ENCODE measurements at regions not wholly inside any gene's neighbourhood (a gene's known extent, or its start where the extent isn't known, plus 50 kb on each side); places are given as distances from the start of the nearest gene placed in this dataset.

- no peak overlapping the region for H3K4me3 ChIP-seq (ENCODE audit: low read depth, low read length)
- TF ChIP-seq CTCF (IDR thresholded peaks at IDR 0.05; ENCODE audit: low read depth, low read length): no peak
Measured at GRCh38 chr9:116070256-116070914, 83.2 kb upstream of the PAPPA start.

DNA sequence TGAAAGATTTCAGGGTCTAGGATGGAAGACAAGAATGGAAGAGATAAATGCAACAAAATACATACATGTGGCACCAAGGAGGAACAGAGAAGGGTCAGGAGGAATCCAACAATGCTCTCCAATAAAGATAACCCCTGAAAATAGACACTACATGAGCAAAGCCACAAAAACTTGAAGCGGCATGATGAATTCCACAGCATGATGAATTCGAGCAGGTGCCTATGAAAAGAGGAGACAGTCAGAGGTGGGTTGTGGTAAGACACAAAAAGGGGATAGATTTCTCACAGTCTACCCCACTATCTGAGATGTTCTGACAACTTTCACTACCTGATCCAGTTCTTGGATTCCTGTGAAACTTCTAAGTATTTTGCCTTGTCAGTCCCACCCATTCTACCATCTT, 81.5 kb upstream of the PAPPA start:
- no peak overlapping the region for H3K4me3 ChIP-seq (ENCODE audit: low read depth, low read length)
- H3K27ac ChIP-seq: no peak overlapping the region
- no peaks in the 10 kb centered on the region for H3K27me3 ChIP-seq (ENCODE audit: insufficient read depth, low read depth, severe bottlenecking)
- DNase-seq: no peak
- H3K9me3 ChIP-seq (ENCODE audit: severe bottlenecking): no peaks in the 10 kb centered on the region
- TF ChIP-seq CTCF (IDR thresholded peaks at IDR 0.05; ENCODE audit: low read depth, low read length): no peak
- no peaks in the 10 kb centered on the region for H3K36me3 ChIP-seq

More at GRCh38 chr9:116070256-116070914, 83.2 kb upstream of the PAPPA start:
- no peaks in the 10 kb centered on the region for H3K9me3 ChIP-seq (ENCODE audit: severe bottlenecking)
- no peak for DNase-seq
- H3K27ac ChIP-seq: no peak overlapping the region
- no peaks in the 10 kb centered on the region for H3K27me3 ChIP-seq (ENCODE audit: insufficient read depth, low read depth, severe bottlenecking)
- H3K36me3 ChIP-seq: no peaks in the 10 kb centered on the region

- no peaks in the 10 kb centered on the region for H3K27me3 ChIP-seq (ENCODE audit: insufficient read depth, low read depth, severe bottlenecking)
- H3K9me3 ChIP-seq (ENCODE audit: severe bottlenecking): no peaks in the 10 kb centered on the region
- no peak for TF ChIP-seq CTCF (IDR thresholded peaks at IDR 0.05; ENCODE audit: low read depth, low read length)
- no peak overlapping the region for H3K27ac ChIP-seq
- H3K4me3 ChIP-seq (ENCODE audit: low read depth, low read length): no peak overlapping the region
- no peak for DNase-seq
- no peaks in the 10 kb centered on the region for H3K36me3 ChIP-seq
Measured at GRCh38 chr9:116073826-116074225, 79.8 kb upstream of the PAPPA start.

DNA sequence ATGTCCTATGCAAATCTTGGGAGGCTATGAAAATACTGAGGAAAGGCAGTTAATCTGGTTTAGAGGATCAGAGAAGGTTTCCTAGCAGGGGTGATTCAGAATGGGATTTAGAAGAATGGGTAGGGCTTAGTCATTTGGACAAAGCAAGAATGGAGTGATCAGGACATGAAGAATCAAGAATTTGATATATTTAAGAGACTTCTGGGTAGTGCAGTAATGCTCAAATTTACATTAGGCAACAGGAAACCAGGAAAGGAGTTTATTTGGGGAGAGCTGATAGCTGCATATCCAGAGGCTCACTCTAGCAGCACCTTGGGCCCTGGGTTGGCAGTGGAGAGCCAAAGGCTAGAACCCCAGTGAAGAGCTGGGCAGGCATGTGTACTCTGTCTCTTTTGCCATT, 78.9 kb upstream of the PAPPA start:
- Histone ChIP-seq H3K36me3 (no peaks in the 10 kb centered on the region), H3K9me3 (ENCODE audit: severe bottlenecking) (no peaks in the 10 kb centered on the region), H3K4me3 (ENCODE audit: low read depth, low read length) (no peak overlapping the region), H3K27me3 (ENCODE audit: insufficient read depth, low read depth, severe bottlenecking) (no peaks in the 10 kb centered on the region), H3K27ac (no peak overlapping the region)
- TF ChIP-seq CTCF (IDR thresholded peaks at IDR 0.05; ENCODE audit: low read depth, low read length): no peak
- no peak for DNase-seq

- Histone ChIP-seq H3K36me3 (no peaks in the 10 kb centered on the region), H3K27ac (no peak overlapping the region), H3K4me3 (ENCODE audit: low read depth, low read length) (no peak overlapping the region), H3K9me3 (ENCODE audit: severe bottlenecking) (no peaks in the 10 kb centered on the region), H3K27me3 (ENCODE audit: insufficient read depth, low read depth, severe bottlenecking) (no peaks in the 10 kb centered on the region)
- TF ChIP-seq CTCF (IDR thresholded peaks at IDR 0.05; ENCODE audit: low read depth, low read length): no peak
- DNase-seq: no peak
Measured at GRCh38 chr9:116075191-116075590, 78.4 kb upstream of the PAPPA start.

GRCh38 chr9:116078640-116079039, 75.0 kb upstream of the PAPPA start:
- H3K27me3 ChIP-seq (ENCODE audit: insufficient read depth, low read depth, severe bottlenecking): no peaks in the 10 kb centered on the region
- H3K4me3 ChIP-seq (ENCODE audit: low read depth, low read length): no peak overlapping the region
- no peaks in the 10 kb centered on the region for H3K36me3 ChIP-seq
- no peak overlapping the region for H3K27ac ChIP-seq
- TF ChIP-seq CTCF (IDR thresholded peaks at IDR 0.05; ENCODE audit: low read depth, low read length): no peak
- H3K9me3 ChIP-seq (ENCODE audit: severe bottlenecking): no peaks in the 10 kb centered on the region
- no peak for DNase-seq

Measured in WERI-Rb-1 (cell line).